ENCODE measurements at regions not wholly inside any gene's neighbourhood (a gene's known extent, or its start where the extent isn't known, plus 50 kb on each side); places are given as distances from the start of the nearest gene placed in this dataset.

DNA sequence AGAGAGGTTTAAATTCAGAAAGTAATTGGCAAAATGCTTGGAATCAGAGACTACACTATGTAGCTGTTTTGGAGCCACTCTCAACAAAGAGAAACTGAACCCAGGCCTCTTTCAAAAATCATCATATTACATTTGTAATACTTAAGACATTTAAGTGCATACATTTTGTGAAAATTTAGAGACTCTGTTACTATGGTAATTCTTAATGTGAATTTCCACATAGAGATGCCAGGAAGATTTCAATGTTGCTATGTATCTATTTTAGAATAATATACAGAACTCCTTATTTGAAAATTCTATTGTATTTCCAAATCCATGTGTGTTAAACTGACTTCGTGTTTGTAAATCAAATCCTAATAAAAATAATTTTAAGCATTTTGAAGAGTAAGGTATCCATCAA is 1260.9 kb upstream of the C9orf72 start:
- H3K4me2 ChIP-seq (ENCODE audit: low read depth, low read length), result no peak overlapping the region
- in situ Hi-C loops (cut with HindIII; ENCODE audit: extremely low pct_ligation_motif_present, low pct_unique_long_range_greater_than_20kb), result no loop called here
- no TSS peak for BruUV-seq (replicated peaks)
- DNase-seq (ENCODE audit: low spot score) (no peak), ATAC-seq (no peak), FAIRE-seq (no peak)
- H3K9ac ChIP-seq (ENCODE audit: insufficient read depth, low read depth, low read length), result no peak overlapping the region
- TF ChIP-seq HNRNPLL (IDR thresholded peaks at IDR 0.05; ENCODE audit: low read depth, low read length, poor library complexity, severe bottlenecking) (no peak), ZNF782 (CRISPR knock-in tag; IDR thresholded peaks at IDR 0.05; ENCODE audit: borderline replicate concordance) (no peak), ZNF20 (CRISPR knock-in tag; IDR thresholded peaks at IDR 0.05) (no peak), HDAC6 (IDR thresholded peaks at IDR 0.05; ENCODE audit: low read depth, low read length) (no peak), MATR3 (CRISPR knock-in tag; IDR thresholded peaks at IDR 0.05) (no peak), ISX (CRISPR knock-in tag; conservative IDR thresholded peaks at IDR 0.05) (no peak), ATF7 (IDR thresholded peaks at IDR 0.05) (no peak), ATF7 (CRISPR knock-in tag; IDR thresholded peaks at IDR 0.05) (no peak), ZFP41 (CRISPR knock-in tag; IDR thresholded peaks at IDR 0.05; ENCODE audit: borderline replicate concordance) (no peak), MEIS2 (CRISPR knock-in tag; IDR thresholded peaks at IDR 0.05) (no peak), SRY (CRISPR knock-in tag; IDR thresholded peaks at IDR 0.05) (no peak), CHCHD3 (CRISPR knock-in tag; IDR thresholded peaks at IDR 0.05) (no peak)
- TF ChIP-seq, protein P1, sequence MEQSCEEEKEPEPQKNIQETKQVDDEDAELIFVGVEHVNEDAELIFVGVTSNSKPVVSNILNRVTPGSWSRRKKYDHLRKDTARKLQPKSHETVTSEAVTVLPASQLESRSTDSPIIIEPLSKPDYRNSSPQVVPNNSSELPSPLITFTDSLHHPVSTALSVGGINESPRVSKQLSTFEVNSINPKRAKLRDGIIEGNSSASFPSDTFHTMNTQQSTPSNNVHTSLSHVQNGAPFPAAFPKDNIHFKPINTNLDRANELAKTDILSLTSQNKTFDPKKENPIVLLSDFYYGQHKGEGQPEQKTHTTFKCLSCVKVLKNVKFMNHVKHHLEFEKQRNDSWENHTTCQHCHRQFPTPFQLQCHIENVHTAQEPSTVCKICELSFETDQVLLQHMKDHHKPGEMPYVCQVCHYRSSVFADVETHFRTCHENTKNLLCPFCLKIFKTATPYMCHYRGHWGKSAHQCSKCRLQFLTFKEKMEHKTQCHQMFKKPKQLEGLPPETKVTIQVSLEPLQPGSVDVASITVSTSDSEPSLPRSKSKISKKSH (CRISPR knock-in tag; IDR thresholded peaks at IDR 0.05; ENCODE audit: borderline replicate concordance), result no peak
- H3K27me3 ChIP-seq (ENCODE audit: control insufficient read depth in 1 of 2, insufficient read depth in 2 of 2, low read length in 2 of 2), result no peaks in the 10 kb centered on the region
- no peak overlapping the region for H2AFZ ChIP-seq (ENCODE audit: low read length)
- H3K79me2 ChIP-seq (ENCODE audit: insufficient read depth, low read length), result no peaks in the 10 kb centered on the region
- no peaks in the 10 kb centered on the region for H3K36me3 ChIP-seq (replicated peaks in 1 of 2; ENCODE audit: control insufficient read depth in 1 of 2, insufficient read depth in 2 of 2, low read length in 2 of 2)
- no peak overlapping the region for H3K4me3 ChIP-seq (replicated peaks in 1 of 3; ENCODE audit: insufficient read depth in 1 of 3, low read depth in 2 of 3, low read length in 3 of 3)
- ChIA-PET POLR2A (no interaction called here), CTCF (ENCODE audit: low intra/inter-chr PET ratio, low total read pairs) (no interaction called here)
- 0% methylated on average over 1 of the region's 1 CpG for WGBS (ENCODE audit: low lambda C conversion rate)
- intact Hi-C loops (cut with micrococcal nuclease; ENCODE audit: unreplicated experiment), result no loop called here
- no peaks in the 10 kb centered on the region for H4K20me1 ChIP-seq (ENCODE audit: insufficient read depth, low read length)
- H3K27ac ChIP-seq (ENCODE audit: extremely low read length, insufficient read depth, low read length), result no peak overlapping the region
- H3K4me1 ChIP-seq (ENCODE audit: insufficient read depth, low read length), result no peaks in the 10 kb centered on the region
- no peaks in the 10 kb centered on the region for H3K9me3 ChIP-seq (ENCODE audit: low read length)
